Fibroblast of villous mesenchyme (primary cell): ENCODE measurements at regions not wholly inside any gene's neighbourhood (a gene's known extent, or its start where the extent isn't known, plus 50 kb on each side); places are given as distances from the start of the nearest gene placed in this dataset.
"Not testable (repeated sequence)": the region's sequence is repeated elsewhere in the genome, so short reads cannot be mapped to it uniquely, and the experiment has no call there.

ENCODE experiments used
- DNase-seq: peaks from one replicate; pipeline ENCODE4 v3.0.0-alpha.2; 2010; ENCODE audit warnings: low read depth
- H3K4me3 ChIP-seq: 2 replicates; pipeline ENCODE4 v1.5.1; 2011; ENCODE audit warnings: low read depth, mild to moderate bottlenecking, low read length
- TF ChIP-seq, protein P1 (sequence below): IDR thresholded peaks from 2 replicates; pipeline ENCODE4 v1.5.1; 2012; ENCODE audit warnings: low read depth, mild to moderate bottlenecking, low read length; ENCODE audit not compliant: insufficient read depth

DNA sequence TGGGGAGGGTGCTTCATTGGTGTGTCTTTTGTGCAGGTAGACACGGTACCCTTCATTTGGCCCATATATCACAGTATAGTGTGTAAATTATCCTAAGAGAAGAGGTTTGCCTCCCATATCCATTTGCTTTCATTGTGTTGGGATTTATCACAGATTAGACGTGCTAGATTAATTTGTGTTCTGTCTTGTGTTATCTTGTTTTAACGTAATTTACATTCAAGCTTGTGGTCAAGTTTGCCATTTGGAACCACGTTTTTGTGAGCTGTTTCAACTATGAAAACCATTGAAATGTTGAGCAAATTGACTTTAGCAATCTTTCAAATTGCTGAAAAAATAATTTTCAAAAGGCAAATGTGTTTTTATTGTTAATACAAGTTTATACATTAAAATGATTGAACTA is 1826.5 kb downstream of the SLITRK5 start:
- DNase-seq = no peak
- TF ChIP-seq, protein P1, sequence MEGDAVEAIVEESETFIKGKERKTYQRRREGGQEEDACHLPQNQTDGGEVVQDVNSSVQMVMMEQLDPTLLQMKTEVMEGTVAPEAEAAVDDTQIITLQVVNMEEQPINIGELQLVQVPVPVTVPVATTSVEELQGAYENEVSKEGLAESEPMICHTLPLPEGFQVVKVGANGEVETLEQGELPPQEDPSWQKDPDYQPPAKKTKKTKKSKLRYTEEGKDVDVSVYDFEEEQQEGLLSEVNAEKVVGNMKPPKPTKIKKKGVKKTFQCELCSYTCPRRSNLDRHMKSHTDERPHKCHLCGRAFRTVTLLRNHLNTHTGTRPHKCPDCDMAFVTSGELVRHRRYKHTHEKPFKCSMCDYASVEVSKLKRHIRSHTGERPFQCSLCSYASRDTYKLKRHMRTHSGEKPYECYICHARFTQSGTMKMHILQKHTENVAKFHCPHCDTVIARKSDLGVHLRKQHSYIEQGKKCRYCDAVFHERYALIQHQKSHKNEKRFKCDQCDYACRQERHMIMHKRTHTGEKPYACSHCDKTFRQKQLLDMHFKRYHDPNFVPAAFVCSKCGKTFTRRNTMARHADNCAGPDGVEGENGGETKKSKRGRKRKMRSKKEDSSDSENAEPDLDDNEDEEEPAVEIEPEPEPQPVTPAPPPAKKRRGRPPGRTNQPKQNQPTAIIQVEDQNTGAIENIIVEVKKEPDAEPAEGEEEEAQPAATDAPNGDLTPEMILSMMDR = no peak
- no peak overlapping the region for H3K4me3 ChIP-seq

DNA sequence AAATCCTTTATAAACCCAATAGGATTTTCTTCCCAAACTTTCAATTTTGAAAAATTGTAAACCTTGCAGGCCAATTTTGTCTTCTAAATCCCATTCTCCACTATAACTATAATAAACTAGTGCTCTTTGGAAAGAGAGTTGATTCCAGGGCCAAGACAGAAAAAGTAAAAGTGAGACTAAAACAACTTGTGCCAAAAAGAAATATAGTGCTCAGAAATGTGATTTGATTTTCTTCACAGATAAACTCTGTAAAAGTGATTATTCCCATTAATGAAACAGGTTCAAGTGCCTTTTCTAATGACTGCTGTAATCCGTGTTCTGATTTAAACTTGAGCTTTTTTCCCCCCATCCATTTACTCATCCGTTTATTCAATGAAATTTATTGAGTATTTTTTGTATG is 1831.1 kb downstream of the SLITRK5 start:
- DNase-seq = no peak
- no peak overlapping the region for H3K4me3 ChIP-seq
- TF ChIP-seq, protein P1 = no peak

DNA sequence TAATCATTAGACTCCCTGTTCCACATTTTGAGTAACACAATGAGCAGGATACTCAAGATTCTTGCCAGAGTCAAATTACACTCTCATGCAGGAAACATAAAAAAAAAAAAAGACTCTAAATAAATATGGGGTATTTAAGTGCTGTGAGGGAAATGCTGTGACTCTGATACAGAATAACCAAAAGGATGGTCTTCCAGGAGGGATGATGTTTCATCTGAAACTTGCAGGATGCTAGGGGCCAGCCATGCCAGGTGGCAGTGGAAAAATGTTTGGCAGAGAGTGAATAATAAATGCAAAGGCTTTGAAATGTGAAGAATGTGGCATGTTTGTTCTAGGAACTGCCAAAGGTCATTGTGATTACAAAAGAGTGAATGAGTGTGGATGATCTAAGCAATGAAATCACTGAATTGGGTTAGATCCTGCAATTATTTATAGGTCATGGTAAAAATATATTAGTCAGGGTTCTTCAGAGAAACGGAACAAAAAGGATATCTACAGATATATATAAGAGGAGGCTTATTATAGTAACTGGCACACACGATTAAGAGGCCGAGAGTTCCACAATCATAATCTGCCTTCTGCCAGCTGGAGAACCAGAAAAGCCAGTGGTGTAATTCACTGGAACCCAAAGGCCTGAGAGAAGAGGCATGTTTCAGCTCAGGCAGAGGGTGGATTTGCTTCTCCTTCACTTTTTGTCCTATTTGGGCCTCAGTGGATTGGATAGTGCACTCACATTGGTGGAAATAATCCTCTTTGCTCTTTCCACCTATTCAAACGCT is 1832.8 kb upstream of the MIR17HG start:
- TF ChIP-seq, protein P1 = no peak
- H3K4me3 ChIP-seq = no peak overlapping the region
- DNase-seq = peak; percentile 1

DNA sequence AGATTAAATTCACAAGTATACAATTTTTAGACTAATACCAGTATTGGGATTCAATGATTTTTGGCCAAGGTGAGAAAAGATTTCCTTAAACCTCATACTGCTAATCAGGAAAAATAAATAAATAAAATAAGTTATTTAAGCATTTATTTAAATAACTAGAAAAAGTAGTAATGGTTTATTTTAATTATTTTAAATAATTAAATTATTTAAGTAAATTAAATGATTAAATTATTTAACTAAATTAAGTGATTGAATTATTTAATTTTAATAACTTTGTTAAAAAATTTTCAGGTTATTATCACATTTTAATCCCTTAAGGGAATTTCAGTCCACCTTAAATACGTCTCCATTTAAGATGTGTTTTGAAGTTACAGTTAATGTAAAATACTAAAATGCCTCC is 1831.5 kb upstream of the MIR17HG start:
- H3K4me3 ChIP-seq = no peak overlapping the region
- TF ChIP-seq, protein P1 = no peak
- no peak for DNase-seq

DNA sequence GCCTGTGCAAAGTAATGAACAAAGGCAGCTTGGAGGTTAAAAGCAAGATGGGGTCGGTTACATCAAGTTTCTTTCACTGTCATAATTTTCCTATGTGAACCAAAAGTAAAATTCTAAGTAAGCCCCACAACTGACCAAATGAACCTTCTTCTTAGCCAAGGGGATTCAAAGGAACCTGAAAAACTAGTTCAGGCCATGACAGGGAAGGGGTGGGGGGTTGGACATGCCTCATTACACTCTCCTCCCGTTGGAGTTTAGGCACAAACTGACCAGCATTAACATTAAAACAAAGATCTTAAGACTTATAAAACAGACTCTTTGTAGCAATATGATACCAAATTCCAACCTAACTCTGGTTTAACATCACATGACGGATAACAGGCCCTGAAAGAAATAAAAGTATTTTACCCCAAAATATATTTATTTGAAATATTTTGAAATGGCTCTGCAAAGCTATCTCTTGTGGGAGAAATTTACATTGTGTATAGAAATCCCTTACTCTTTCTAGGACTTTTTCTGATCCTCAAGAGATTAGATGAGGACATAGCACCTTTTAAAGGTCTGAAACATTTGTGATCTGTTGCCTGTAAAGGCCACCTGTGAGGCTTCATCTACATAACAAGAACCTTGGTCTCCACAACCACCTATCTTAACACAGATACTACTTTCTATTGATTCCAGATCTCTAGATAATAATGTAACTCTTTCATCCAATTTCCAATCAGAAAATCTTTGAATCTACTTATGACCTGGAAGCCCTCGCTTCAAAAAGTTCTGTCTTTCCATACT is 1829.0 kb upstream of the MIR17HG start:
- no peak for DNase-seq
- TF ChIP-seq, protein P1 = no peak
- H3K4me3 ChIP-seq = no peak overlapping the region

DNA sequence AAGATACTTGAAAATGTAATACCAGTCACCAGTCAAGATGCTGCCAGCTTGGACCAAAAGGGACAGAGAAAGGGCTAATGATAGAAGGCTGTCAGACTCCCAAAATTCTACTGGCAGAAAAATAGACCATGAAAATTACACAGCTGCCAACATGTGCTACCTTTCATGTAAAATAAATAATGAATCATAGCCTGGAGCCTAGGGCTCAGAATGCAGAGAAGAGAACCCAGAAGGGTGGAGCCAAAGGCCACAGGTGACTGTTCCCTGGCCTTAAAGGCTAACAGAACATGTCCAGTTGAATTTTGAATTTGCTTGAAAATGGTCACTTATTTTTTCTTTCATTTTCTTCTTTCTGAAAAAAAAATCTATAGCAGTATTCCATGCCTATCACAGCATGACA is 1827.0 kb upstream of the MIR17HG start:
- DNase-seq = no peak
- TF ChIP-seq, protein P1 = no peak
- no peak overlapping the region for H3K4me3 ChIP-seq

DNA sequence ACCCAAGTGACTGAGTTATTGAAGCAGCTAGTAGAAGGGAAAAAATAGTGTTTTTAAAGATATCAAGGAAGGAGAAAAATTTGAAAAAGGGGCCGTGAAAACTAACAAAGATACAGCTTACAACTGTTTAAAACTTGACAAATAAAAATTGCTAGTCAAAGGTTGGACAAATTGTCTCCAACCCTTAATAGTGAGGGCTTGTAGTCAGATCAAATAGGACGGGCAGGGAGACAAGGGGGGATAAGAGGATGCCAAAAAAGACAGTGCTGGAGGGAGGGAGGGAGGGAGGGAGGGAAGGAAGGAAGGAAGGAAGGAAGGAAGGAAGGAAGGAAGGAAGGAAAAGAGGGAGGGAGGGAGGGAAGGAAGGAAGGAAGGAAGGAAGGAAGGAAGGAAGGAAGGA is 1825.8 kb upstream of the MIR17HG start:
- not testable (repeated sequence) for DNase-seq, H3K4me3 ChIP-seq
